WI38 (cell line): ENCODE measurements at regions not wholly inside any gene's neighbourhood (a gene's known extent, or its start where the extent isn't known, plus 50 kb on each side); places are given as distances from the start of the nearest gene placed in this dataset.

Experiments used
- H3K4me3 ChIP-seq: 2 replicates; pipeline ENCODE4 v1.5.1; 2011; ENCODE audit warnings: low read depth, mild to moderate bottlenecking, control low read depth, low read length
- CTCF ChIP-seq: IDR thresholded peaks from 2 replicates; pipeline ENCODE4 v1.5.1; 2012; ENCODE audit warnings: low read depth, mild to moderate bottlenecking, control low read depth, low read length

- H3K4me3 ChIP-seq, result no peak overlapping the region
- TF ChIP-seq CTCF, result no peak
Observed at GRCh38 chr20:10994991-10995700, 321.3 kb upstream of the JAG1 start.

- no peak overlapping the region for H3K4me3 ChIP-seq
- TF ChIP-seq CTCF, result no peak
Observed at GRCh38 chr20:10998476-10998875, 324.7 kb upstream of the JAG1 start.

GRCh38 chr20:11000416-11000815 is 326.6 kb upstream of the JAG1 start:
- no peak overlapping the region for H3K4me3 ChIP-seq
- TF ChIP-seq CTCF, result no peak

GRCh38 chr20:11001302-11001701 is 327.5 kb upstream of the JAG1 start:
- TF ChIP-seq CTCF, result no peak
- H3K4me3 ChIP-seq, result no peak overlapping the region

GRCh38 chr20:11001764-11002540 is 328.2 kb upstream of the JAG1 start:
- no peak overlapping the region for H3K4me3 ChIP-seq
- no peak for TF ChIP-seq CTCF

GRCh38 chr20:11003341-11003740 is 329.5 kb upstream of the JAG1 start:
- H3K4me3 ChIP-seq, result no peak overlapping the region
- no peak for TF ChIP-seq CTCF

- TF ChIP-seq CTCF, result no peak
- H3K4me3 ChIP-seq, result no peak overlapping the region
Observed at GRCh38 chr20:11008444-11009033, 334.7 kb upstream of the JAG1 start.
